ENCODE measurements at regions not wholly inside any gene's neighbourhood (a gene's known extent, or its start where the extent isn't known, plus 50 kb on each side); places are given as distances from the start of the nearest gene placed in this dataset.

DNA sequence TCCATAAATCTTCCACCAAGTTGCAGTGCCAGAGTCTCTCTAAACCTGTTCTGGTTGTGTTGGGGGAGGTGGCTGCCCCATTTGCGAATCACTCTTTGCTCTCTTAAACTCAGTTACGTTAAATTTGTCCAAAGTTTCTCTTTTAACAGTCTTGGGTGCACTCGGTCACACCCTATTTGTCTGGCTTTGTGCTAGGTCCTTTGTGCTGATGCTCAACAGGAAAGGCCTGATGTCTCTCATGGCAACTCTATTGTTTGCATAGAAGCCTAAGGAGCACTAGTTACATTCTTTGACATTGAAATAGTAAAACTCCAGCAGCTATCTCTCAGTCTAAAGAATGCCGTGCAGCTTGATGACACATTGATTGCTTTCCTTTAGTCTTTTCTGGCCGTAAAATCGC, 105.1 kb downstream of the TRMT11 start:
- no peak for DNase-seq (ENCODE audit: low read depth)

DNA sequence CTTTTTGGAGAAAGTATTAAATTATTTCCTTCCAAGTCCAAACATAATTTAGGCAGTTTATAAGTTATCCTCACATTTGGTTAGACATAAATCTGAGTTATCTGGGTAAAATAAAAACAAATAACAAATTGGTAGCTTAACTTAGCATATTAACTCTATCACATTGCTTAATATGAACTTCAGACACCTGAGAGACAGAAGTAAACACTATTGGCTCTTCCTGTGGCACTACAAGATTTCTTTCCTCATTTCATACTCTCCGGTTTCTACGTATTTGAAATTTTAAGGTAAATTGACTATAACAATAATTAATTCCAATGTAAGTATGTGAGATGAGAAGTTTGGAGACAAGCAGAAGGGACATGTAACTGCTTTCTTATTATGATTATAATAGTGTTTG, 106.8 kb downstream of the TRMT11 start:
- no peak for DNase-seq (ENCODE audit: low read depth)

DNA sequence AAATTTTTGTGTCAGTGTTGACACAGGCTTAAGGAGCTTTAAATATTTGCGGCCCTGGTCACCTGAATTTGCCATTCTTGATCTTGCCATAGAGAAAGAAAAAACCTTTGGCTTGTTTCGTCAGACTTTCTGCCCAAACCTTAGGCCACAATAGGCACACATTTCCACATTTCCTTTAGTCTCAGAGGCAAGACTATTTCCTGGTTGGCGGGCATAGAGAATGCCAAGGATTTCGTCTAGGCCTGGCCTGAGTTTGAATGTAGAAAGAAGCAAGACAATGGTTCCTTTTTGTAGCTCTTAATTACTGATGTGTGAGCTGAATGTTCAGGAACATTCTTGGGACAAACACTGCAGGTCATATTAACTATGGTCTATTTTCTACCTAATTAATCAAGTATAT, 108.1 kb downstream of the TRMT11 start:
- no peak for DNase-seq (ENCODE audit: low read depth)

DNA sequence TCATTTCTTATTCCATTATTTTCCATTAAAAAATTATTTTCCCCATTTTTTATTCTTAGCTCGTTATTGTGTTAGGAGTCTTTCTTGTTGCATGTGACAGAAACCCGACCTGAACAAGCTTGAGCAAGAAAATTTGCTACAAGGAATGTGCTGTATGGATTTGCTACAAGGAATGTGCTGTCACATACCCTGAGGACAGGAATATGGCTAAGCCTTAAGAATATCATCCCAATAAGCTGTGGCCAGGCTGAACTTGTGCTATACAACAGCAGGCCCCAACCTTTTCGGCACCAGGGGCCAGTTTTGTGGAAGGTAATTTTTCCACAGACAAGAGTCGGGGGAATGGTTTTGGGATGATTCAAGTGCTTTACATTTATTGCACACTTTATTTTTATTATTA, 114.0 kb downstream of the TRMT11 start:
- no peak for DNase-seq (ENCODE audit: low read depth)

DNA sequence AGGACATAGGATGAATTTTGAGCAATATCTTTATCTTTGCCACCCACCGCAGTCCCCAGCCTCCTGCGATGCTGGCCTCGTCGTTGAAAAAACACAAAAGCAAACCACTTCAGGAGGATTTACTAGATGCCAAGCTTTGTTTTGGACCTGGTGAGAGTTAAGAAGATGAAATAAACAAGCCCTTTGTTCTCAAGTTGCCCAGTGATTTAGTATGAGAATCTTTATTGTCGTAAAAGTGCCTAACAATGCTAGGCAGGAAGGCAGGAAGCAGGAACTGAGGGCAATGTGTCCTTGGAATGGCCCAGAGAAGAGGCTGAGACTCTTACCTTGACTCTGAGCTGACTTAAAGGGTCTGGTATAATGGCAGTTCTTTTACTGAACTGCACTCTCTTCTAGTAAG, 116.0 kb downstream of the TRMT11 start:
- no peak for DNase-seq (ENCODE audit: low read depth)

- DNase-seq (ENCODE audit: low read depth): no peak
These were observed 117.7 kb downstream of the TRMT11 start for GRCh38 chr6:126103993-126104392.

- no peak for DNase-seq (ENCODE audit: low read depth)
These were observed 121.3 kb downstream of the TRMT11 start for GRCh38 chr6:126107475-126108166.

DNA sequence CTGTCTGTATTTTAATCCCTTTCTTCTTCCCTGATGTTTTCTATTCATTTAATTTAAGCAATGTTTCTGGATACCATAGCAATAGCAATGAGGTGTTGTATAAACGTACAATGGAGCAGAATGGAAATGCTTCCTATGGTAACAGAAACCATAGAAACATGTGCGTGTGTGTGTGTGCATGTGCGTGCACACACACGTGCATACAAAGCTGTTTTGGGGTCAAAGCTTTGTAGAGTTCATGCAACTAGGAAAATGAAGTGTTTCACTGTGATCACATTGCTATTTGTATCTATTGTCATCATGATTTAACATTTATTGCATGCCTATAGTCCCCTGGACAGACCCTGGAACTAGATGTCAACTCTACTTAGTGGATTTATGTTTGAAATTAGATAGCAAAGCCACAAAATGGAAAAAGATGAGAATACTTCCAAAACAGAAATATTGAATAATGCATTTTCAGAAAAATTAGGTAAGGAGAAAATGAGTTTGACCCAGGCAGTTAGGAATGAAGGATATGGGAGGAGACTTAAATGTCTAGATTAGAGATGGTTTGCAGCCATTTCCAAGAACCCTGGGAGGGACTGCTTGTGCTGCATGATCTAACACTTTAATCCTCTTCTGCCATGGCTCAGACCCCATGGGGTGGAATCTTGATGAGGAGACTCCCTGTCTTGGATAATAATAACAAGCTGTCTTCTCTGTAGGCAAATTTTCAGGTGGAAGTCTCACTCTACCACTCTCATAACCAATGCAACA, 124.4 kb downstream of the TRMT11 start:
- no peak for DNase-seq (ENCODE audit: low read depth)

- DNase-seq (ENCODE audit: low read depth): no peak
These were observed 125.0 kb downstream of the TRMT11 start for GRCh38 chr6:126111327-126111726.

- DNase-seq (ENCODE audit: low read depth): no peak
These were observed 125.9 kb downstream of the TRMT11 start for GRCh38 chr6:126112171-126112632.

- no peak for DNase-seq (ENCODE audit: low read depth)
These were observed 126.9 kb downstream of the TRMT11 start for GRCh38 chr6:126113261-126113660.

DNA sequence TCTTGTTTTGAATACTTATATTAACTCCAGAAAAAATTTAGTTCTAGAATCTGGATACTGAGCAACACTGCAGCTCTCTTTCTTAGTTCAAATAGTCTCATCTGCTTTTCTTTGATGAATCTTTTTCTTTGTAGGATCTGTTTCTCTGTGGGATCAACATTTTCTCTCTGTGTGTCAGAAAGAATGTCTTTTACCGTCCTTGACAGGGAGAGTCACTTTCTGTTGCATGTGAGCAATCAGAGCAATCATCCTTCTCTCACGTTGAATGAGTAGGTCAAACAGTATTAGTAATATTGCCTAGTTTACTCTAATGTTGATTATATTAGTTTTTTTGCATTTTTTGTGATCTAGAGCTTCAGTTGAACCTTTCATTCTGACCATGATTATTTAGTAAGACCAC, 130.9 kb downstream of the TRMT11 start:
- no peak for DNase-seq (ENCODE audit: low read depth)

DNA sequence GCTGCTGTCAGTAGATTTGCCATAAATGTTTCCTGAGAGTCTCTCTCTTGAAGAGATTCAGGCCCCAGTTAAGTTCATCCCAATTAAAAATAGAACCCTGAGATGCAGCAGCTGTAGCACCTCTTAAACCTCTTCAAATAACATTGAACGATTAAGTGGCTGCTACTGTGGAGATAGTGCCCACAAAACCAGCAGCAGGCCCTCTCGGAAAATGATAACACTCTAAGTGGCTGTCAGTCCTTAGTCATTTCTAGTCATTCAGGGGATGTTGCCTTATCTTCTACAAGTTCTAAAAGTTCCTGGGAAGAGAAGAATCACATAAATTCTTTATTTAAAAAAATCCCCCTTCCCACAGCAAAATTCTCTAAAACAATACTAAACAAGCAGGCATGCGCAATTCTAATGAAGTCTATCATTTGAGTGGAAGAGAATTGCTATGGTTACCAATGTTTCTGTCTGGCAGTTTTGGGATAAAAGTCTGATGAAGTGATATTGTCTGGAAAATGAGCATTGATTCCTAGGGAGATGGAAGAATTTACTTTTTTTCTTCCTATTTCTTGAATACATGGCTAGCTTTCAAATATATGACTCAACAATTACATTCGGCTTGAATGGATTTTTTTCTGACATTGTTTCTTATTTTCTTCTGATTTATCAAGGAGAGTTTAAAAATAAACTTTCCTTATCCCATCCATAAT, 131.9 kb downstream of the TRMT11 start:
- DNase-seq (ENCODE audit: low read depth): no peak

DNA sequence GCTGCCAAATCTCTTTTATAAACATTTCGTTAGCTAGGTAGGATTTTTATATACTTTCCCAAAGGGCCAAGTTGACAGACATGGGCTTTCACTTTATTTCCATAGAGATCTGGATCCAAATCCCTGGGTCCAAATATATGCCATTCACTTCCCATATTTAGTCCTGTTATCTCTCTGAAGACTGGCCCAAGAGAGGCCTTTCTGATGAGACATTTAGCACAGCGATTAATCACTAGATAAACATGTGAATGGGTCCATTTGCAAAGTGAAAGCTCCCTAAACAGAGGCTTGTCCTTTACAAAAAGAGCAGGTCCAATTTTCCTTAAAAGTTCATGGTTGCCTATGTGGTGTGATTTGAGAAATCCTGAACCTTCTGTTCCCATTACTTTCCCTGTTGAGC, 132.6 kb downstream of the TRMT11 start:
- DNase-seq (ENCODE audit: low read depth): no peak

DNA sequence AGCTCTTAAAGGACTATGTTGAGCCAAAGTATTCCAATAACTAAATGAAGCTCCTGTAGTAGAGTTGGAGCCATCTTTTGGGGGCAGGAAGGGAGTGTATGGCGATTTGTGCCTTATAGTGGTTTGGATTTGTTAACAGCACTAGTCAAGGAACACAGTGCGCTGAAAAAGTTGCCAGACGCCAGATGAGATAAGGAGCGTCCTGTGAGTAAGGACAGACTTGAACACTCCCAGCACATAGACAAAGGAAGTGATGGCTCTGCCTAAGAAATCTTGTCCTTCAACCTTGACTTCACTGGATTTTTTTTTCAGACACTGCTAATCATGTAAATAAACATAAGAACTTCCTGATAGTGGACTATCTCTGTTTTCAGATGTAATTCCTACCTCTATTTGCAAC, 136.9 kb downstream of the TRMT11 start:
- DNase-seq (ENCODE audit: low read depth): no peak

DNA sequence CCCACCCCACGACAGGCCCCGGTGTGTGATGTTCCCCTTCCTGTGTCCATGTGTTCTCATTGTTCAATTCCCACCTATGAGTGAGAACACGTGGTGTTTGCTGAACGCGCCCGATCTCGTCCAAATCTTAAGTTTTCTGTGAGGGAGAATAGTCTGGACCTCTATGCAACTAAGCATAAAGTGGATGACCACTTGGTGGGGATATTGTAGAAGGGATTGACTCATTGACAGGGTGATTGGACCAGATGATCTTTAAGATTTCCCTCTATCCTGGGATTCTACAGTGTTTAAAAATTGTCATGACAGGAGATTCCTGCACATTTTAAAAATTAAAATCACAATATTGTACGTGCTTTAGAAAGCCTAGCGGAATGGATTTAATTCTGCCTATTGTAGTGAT, 141.3 kb downstream of the TRMT11 start:
- DNase-seq (ENCODE audit: low read depth): no peak

DNA sequence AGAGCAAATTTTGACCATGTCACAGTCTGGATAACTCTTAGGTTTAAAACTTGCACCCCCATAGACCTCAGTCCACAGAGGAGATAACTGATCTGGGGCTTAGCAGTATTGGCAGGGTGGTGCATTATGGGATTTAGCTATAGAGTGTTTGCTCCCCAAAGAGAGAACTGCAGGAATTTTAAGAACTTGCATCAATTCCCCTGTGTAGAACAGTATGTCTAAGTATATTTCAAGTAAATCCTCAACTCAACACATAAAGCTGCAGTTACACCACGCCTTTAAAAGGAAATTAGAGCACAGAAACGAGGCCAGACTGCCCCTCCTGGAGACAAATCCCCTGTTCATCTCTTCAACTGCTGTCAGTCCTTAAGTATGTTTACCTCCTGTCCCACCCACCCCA, 144.9 kb downstream of the TRMT11 start:
- DNase-seq (ENCODE audit: low read depth): no peak

DNA sequence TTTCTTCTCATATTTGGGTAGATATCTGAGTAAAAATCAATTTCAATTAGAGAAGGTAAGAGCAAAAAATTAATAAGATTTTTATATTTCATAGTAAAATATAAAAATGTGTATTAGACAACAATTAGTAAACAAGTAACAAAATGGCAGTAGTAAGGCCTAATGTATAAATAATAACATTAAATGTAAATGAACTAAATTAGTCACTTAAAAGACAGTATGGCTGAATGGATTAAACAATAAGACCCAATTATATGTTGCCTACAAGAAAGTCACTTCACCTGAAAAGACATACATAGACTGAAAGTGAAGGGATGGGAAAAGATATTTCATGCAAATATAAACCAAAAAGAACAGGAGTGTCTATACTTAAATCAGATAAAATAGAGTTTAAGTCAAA, 147.6 kb downstream of the TRMT11 start:
- no peak for DNase-seq (ENCODE audit: low read depth)

- no peak for DNase-seq (ENCODE audit: low read depth)
These were observed 148.2 kb downstream of the TRMT11 start for GRCh38 chr6:126134491-126134890.

GRCh38 chr6:126140015-126140414, 153.7 kb downstream of the TRMT11 start:
- no peak for DNase-seq (ENCODE audit: low read depth)

GRCh38 chr6:126143761-126144251, 157.5 kb downstream of the TRMT11 start:
- DNase-seq (ENCODE audit: low read depth): no peak

DNA sequence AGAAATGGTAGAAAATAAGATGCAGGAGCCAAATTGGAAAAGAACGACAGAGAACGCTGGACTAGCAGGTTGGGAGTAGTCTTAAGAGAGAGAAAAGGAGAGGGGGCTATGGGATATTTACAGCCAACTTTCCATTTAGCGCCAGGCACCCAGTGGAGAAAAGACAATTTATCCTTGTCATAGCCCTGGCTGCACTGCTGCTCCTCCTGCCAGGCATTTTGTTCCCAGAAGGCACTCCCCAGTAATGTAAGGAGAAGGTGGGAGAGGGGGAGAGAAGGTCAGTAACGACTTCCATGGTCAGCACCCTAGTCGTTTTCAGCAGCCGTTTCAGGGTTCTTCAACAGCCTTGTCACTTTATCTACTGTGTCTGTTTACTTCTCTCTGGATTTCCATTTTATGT, 159.0 kb downstream of the TRMT11 start:
- no peak for DNase-seq (ENCODE audit: low read depth)

DNA sequence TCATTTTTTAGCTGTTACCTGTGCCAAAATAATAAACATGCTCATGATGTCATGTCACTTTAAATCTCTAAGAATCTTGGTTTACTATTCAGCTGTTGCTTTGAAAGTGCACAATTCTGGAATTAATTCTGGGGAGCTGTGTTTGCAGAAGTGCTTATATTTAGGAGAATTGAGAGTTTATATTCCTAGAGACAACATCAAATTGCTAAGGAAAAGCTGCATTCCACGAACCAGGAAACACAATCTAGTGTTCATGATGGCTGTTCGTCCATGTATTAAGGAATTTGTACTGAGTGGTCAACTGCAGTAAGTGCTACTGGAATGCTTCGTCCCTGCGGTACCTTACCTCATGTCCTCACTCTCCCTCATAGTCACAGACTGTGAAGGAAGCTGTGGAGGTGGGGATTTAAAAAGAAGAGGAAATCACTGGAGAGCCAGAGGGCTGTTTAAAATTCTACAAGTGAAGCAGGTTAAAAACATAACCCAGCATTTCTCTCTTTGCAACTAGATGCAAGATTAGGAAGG, 161.0 kb downstream of the TRMT11 start:
- DNase-seq (ENCODE audit: low read depth): no peak
